ENCODE measurements at regions not wholly inside any gene's neighbourhood (a gene's known extent, or its start where the extent isn't known, plus 50 kb on each side); places are given as distances from the start of the nearest gene placed in this dataset.
"Not testable (repeated sequence)": the region's sequence is repeated elsewhere in the genome, so short reads cannot be mapped to it uniquely, and the experiment has no call there.

GRCh38 chr16:18148132-18148531 is 188.4 kb downstream of the NPIPA8 start:
- DNase-seq = not testable (repeated sequence)

- not testable (repeated sequence) for DNase-seq
Observed at GRCh38 chr16:18146601-18147142, 189.9 kb downstream of the NPIPA8 start.

GRCh38 chr16:18142066-18142465 is 194.5 kb downstream of the NPIPA8 start:
- not testable (repeated sequence) for DNase-seq

GRCh38 chr16:18136288-18136687 is 200.2 kb downstream of the NPIPA8 start:
- DNase-seq = not testable (repeated sequence)

- DNase-seq = not testable (repeated sequence)
Observed at GRCh38 chr16:18135024-18135423, 201.5 kb downstream of the NPIPA8 start.

GRCh38 chr16:18131587-18131986 is 204.9 kb downstream of the NPIPA8 start:
- not testable (repeated sequence) for DNase-seq

GRCh38 chr16:18130478-18131120 is 205.9 kb downstream of the NPIPA8 start:
- DNase-seq = not testable (repeated sequence)

GRCh38 chr16:18127033-18127432 is 209.5 kb downstream of the NPIPA8 start:
- not testable (repeated sequence) for DNase-seq

- DNase-seq = not testable (repeated sequence)
Observed at GRCh38 chr16:18119092-18119491, 217.4 kb downstream of the NPIPA8 start.

- not testable (repeated sequence) for DNase-seq
Observed at GRCh38 chr16:18118684-18119083, 217.9 kb downstream of the NPIPA8 start.

GRCh38 chr16:18118071-18118470 is 218.5 kb downstream of the NPIPA8 start:
- not testable (repeated sequence) for DNase-seq

- not testable (repeated sequence) for DNase-seq
Observed at GRCh38 chr16:18104412-18104811, 232.1 kb downstream of the NPIPA8 start.

- DNase-seq = not testable (repeated sequence)
Observed at GRCh38 chr16:18101077-18101476, 235.5 kb downstream of the NPIPA8 start.

GRCh38 chr16:18092605-18093004 is 243.9 kb downstream of the NPIPA8 start:
- not testable (repeated sequence) for DNase-seq

- not testable (repeated sequence) for DNase-seq
Observed at GRCh38 chr16:18080658-18081363, 255.7 kb downstream of the NPIPA8 start.

GRCh38 chr16:18077910-18078309 is 258.6 kb downstream of the NPIPA8 start:
- DNase-seq = not testable (repeated sequence)

GRCh38 chr16:18072161-18072560 is 264.4 kb downstream of the NPIPA8 start:
- no peak for DNase-seq

GRCh38 chr16:18069683-18070082 is 266.9 kb downstream of the NPIPA8 start:
- DNase-seq = no peak

- no peak for DNase-seq
Observed at GRCh38 chr16:18068477-18068876, 268.1 kb downstream of the NPIPA8 start.

- DNase-seq = no peak
Observed at GRCh38 chr16:18062713-18063112, 273.8 kb downstream of the NPIPA8 start.

GRCh38 chr16:18060351-18060750 is 276.2 kb downstream of the NPIPA8 start:
- DNase-seq = no peak

- no peak for DNase-seq
Observed at GRCh38 chr16:18059577-18059976, 277.0 kb downstream of the NPIPA8 start.

- DNase-seq = no peak
Observed at GRCh38 chr16:18059089-18059488, 277.4 kb downstream of the NPIPA8 start.

- no peak for DNase-seq
Observed at GRCh38 chr16:18055411-18055916, 281.1 kb downstream of the NPIPA8 start.
